DND-41 (cell line): ENCODE measurements at regions not wholly inside any gene's neighbourhood (a gene's known extent, or its start where the extent isn't known, plus 50 kb on each side); places are given as distances from the start of the nearest gene placed in this dataset.

Source experiments
- ATAC-seq: fragments of 200-7000 bp; cut with Tn5 transposase; 3 replicates; pipeline ENCODE4 v1.9.1; 2021; ENCODE audit warnings: low read depth; ENCODE audit not compliant: insufficient read depth
- DNase-seq: peaks from one replicate; pipeline ENCODE4 v3.0.0-alpha.2; 2020
- H2AFZ ChIP-seq: 2 replicates; pipeline ENCODE4 v1.6.0; 2012; ENCODE audit warnings: low read depth, low read length
- H3K27ac ChIP-seq: 2 replicates; pipeline ENCODE4 v1.5.1; 2012; ENCODE audit warnings: low read length, inconsistent platforms
- H3K27me3 ChIP-seq: fragments of 200-600 bp; sonication (generic); 2 replicates; pipeline ENCODE4 v1.6.0; 2012; ENCODE audit warnings: low read length, mild to moderate bottlenecking, inconsistent platforms; ENCODE audit not compliant: insufficient read depth, poor library complexity
- H3K36me3 ChIP-seq: 2 replicates; pipeline ENCODE4 v1.5.1; 2012; ENCODE audit warnings: low read length, inconsistent platforms; ENCODE audit not compliant: insufficient read depth
- H3K4me1 ChIP-seq: 2 replicates; pipeline ENCODE4 v1.5.1; 2012; ENCODE audit warnings: mild to moderate bottlenecking, low read length; ENCODE audit not compliant: insufficient read depth
- H3K4me2 ChIP-seq: 2 replicates; pipeline ENCODE4 v1.6.0; 2012; ENCODE audit warnings: mild to moderate bottlenecking, moderate library complexity, low read length, inconsistent platforms; ENCODE audit not compliant: insufficient read depth
- H3K4me3 ChIP-seq, 2 experiments: fragments of 200-600 bp in 1 of 2; shearing (Covaris generic) in 1 of 2; 2 replicates each; pipeline ENCODE4 v1.5.1; 2012 to 2016; ENCODE audit warnings: inconsistent platforms in 2 of 2, low read length in 2 of 2, mild to moderate bottlenecking in 2 of 2, low read depth in 1 of 2, moderate library complexity in 1 of 2
- H3K79me2 ChIP-seq: 2 replicates; pipeline ENCODE4 v1.6.0; 2012; ENCODE audit warnings: low read length, inconsistent platforms; ENCODE audit not compliant: insufficient read depth
- H3K9ac ChIP-seq: 2 replicates; pipeline ENCODE4 v1.6.0; 2012; ENCODE audit warnings: low read depth, mild to moderate bottlenecking, inconsistent platforms, low read length, moderate library complexity
- H3K9me3 ChIP-seq: 2 replicates; pipeline ENCODE4 v1.5.1; 2012; ENCODE audit warnings: low read length, moderate library complexity, mild to moderate bottlenecking, inconsistent platforms; ENCODE audit not compliant: insufficient read depth, severe bottlenecking
- H4K20me1 ChIP-seq: 2 replicates; pipeline ENCODE4 v1.6.0; 2012; ENCODE audit warnings: low read length; ENCODE audit not compliant: insufficient read depth
- CTCF ChIP-seq: IDR thresholded peaks from 2 replicates; pipeline ENCODE4 v1.5.1; 2012; ENCODE audit warnings: borderline replicate concordance, low read length, moderate library complexity, mild to moderate bottlenecking; ENCODE audit not compliant: poor library complexity, severe bottlenecking; ENCODE audit errors: extremely low read depth
- EZH2 ChIP-seq: IDR thresholded peaks from 3 replicates; pipeline ENCODE4 v1.6.1; 2012; ENCODE audit warnings: borderline replicate concordance, low read depth, mild to moderate bottlenecking, moderate library complexity, low read length, inconsistent platforms; ENCODE audit not compliant: severe bottlenecking

- TF ChIP-seq EZH2 (no peak), CTCF (no peak)
- ATAC-seq, result no peak
- no peak overlapping the region for H3K4me2 ChIP-seq
- no peak overlapping the region for H3K9ac ChIP-seq
- no peaks in the 10 kb centered on the region for H3K79me2 ChIP-seq
- H3K4me3 ChIP-seq, result no peak overlapping the region
- H2AFZ ChIP-seq, result no peak overlapping the region
- H3K4me1 ChIP-seq, result no peaks in the 10 kb centered on the region
- H3K27me3 ChIP-seq, result no peaks in the 10 kb centered on the region
- no peaks in the 10 kb centered on the region for H4K20me1 ChIP-seq
- no peak for DNase-seq
- H3K36me3 ChIP-seq, result no peaks in the 10 kb centered on the region
- H3K9me3 ChIP-seq, result no peaks in the 10 kb centered on the region
- H3K27ac ChIP-seq, result no peak overlapping the region
Observed at GRCh38 chr6:141264101-141264500, 868.6 kb upstream of the GJE1 start.

- no peaks in the 10 kb centered on the region for H3K36me3 ChIP-seq
- H3K4me1 ChIP-seq, result no peaks in the 10 kb centered on the region
- DNase-seq, result no peak
- no peak overlapping the region for H3K27ac ChIP-seq
- no peaks in the 10 kb centered on the region for H4K20me1 ChIP-seq
- H3K27me3 ChIP-seq, result no peaks in the 10 kb centered on the region
- H3K79me2 ChIP-seq, result no peaks in the 10 kb centered on the region
- no peak for ATAC-seq
- no peak overlapping the region for H3K4me2 ChIP-seq
- H2AFZ ChIP-seq, result no peak overlapping the region
- TF ChIP-seq EZH2 (no peak), CTCF (no peak)
- H3K9ac ChIP-seq, result no peak overlapping the region
- H3K9me3 ChIP-seq, result no peaks in the 10 kb centered on the region
- no peak overlapping the region for H3K4me3 ChIP-seq
Observed at GRCh38 chr6:141261672-141262060, 871.1 kb upstream of the GJE1 start.

GRCh38 chr6:141261016-141261671 is 871.6 kb upstream of the GJE1 start:
- ATAC-seq (no peak), DNase-seq (no peak)
- TF ChIP-seq CTCF (no peak), EZH2 (no peak)
- Histone ChIP-seq H3K9me3 (no peaks in the 10 kb centered on the region), H3K9ac (no peak overlapping the region), H4K20me1 (no peaks in the 10 kb centered on the region), H3K27me3 (no peaks in the 10 kb centered on the region), H3K27ac (no peak overlapping the region), H3K79me2 (no peaks in the 10 kb centered on the region), H3K4me1 (no peaks in the 10 kb centered on the region), H2AFZ (no peak overlapping the region), H3K4me2 (no peak overlapping the region), H3K36me3 (no peaks in the 10 kb centered on the region), H3K4me3 (no peak overlapping the region)

- no peak overlapping the region for H3K4me3 ChIP-seq
Observed at GRCh38 chr6:141260627-141261015, 872.1 kb upstream of the GJE1 start.

More at GRCh38 chr6:141260627-141261015, 872.1 kb upstream of the GJE1 start:
- Histone ChIP-seq H3K9ac (no peak overlapping the region), H3K4me2 (no peak overlapping the region), H3K36me3 (no peaks in the 10 kb centered on the region), H2AFZ (no peak overlapping the region), H4K20me1 (no peaks in the 10 kb centered on the region), H3K4me1 (no peaks in the 10 kb centered on the region), H3K27ac (no peak overlapping the region), H3K27me3 (no peaks in the 10 kb centered on the region), H3K9me3 (no peaks in the 10 kb centered on the region), H3K79me2 (no peaks in the 10 kb centered on the region)
- no peak for DNase-seq
- TF ChIP-seq EZH2 (no peak), CTCF (no peak)
- no peak for ATAC-seq
